ENCODE measurements at regions not wholly inside any gene's neighbourhood (a gene's known extent, or its start where the extent isn't known, plus 50 kb on each side); places are given as distances from the start of the nearest gene placed in this dataset.

DNA sequence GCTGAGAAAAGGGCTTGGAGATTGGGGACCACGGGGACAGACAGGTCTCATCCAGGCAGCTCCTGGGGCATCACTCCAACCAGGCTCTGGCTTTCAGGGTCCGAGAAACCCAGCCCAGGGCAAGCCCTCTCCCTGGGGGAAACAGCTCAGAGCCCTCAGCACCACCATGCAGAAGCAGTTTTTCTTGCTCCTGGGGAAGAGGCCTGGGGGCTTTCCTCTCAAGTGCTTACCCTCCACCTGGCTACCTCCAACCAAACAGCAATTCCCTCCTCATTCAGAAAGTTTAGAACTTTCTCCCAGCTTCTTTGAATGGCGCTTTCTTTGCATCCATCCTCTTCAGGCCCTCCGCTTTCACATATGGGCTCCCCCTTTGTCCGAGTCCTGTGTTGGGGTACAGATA is 110.4 kb upstream of the PHACTR3 start:
- no peak for DNase-seq (ENCODE audit: low read depth in 3 of 3)

DNA sequence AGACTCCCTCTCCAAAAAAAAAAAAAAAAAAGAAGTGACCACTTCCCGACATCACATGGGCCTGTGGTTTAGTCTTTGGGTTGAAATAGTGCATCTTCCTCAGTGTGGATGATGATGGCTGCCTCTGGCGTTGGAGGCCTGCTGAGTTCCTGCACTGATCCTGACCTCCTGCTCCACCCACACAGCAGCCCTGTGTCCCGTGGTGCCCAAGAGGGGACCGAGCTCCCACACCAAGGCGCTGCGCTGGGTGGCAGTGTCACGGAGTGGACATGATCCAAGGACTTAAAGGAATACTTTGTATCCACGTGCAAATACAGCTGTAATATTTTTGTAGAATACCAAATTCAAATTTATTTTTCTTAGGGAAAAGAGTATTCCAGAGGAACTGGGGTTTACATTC is 109.2 kb upstream of the PHACTR3 start:
- DNase-seq (ENCODE audit: low read depth in 3 of 3), result no peak

DNA sequence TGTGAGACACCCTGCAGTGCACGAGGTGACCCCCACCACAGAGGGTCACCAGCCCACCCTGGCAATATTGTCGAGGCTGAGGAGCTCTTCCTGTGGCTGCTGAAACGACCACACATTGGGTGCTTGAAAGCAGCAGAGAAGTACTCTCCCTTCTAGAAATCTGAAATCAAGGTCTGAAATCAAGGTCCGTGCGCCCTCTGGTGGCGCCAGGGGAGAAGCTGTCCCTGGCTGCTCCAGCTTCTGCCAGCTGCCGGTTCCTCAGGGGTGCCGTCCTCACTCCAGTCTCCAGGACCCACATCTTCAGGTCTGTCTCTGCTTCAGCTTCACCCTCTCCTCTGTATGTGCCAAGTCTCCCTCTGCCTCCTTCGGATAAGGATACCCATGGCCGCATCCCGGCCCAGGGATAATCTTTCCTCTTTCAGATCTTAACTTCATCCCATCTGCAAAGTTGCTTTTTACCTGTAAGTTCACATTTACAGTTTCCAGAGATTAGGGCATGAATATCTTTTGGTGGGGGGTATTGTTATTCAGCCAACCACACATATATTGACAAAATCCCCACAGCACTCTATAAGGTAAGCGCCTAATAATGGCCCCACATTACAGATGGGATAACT is 108.3 kb upstream of the PHACTR3 start:
- peak; percentile 30 to 44 (median 39) for DNase-seq (ENCODE audit: low read depth in 3 of 3)

DNA sequence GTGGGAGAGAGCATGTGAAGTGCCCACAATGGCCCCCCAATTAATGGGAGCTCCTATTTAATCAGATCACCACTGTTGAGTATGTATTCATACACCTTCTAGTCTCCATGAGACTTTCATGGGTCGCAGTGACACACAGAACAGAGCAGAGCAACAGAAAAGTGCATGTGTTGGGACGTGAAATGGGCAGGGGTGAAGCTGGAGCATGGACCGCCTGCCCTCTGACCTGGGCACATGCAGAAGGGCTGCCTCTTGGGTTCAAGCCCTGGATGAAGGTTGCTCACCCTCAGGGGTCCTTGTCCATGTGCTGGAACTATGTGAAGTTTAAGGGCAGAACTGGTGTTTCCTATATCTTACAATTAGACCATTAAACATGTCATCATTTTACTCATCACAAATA is 106.0 kb upstream of the PHACTR3 start:
- no peak for DNase-seq (ENCODE audit: low read depth in 3 of 3)

DNA sequence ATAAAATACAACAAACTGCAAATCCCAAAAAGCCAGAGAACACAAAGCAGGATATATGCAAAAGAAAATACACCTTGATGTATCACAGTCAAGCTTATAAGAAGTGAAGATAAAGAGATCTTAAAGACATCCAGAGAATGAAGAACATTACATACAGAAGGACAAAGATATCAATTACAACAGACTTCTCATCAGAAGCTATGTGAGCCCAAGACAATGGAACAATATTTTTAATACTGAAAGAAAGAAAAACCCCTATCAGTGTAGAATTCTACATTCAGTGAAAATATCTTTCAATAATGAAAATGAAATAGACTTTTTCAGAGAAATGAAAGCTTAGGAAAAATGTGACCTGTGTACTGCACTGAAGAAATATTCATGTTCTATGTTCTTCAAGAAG is 104.5 kb upstream of the PHACTR3 start:
- no peak for DNase-seq (ENCODE audit: low read depth in 3 of 3)

DNA sequence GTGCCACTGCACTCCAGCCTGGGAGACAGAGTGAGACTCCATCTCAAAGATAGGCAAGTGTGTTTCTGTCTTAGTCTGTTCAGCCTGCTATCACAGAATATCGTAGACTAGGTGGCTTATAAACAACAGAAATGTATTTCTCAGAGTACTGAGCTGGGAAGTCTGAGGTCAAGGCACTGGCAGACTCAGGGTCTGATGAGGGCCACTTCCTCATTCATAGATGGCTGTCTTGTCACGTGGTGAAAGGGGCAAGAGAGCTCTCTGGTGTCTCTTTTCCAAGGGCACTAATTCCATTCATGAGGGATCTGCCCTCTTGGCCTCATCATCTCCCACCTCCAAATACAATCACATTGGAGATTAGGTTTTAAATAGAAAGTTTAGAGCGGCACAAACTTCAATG is 95.6 kb upstream of the PHACTR3 start:
- no peak for DNase-seq (ENCODE audit: low read depth in 3 of 3)

DNA sequence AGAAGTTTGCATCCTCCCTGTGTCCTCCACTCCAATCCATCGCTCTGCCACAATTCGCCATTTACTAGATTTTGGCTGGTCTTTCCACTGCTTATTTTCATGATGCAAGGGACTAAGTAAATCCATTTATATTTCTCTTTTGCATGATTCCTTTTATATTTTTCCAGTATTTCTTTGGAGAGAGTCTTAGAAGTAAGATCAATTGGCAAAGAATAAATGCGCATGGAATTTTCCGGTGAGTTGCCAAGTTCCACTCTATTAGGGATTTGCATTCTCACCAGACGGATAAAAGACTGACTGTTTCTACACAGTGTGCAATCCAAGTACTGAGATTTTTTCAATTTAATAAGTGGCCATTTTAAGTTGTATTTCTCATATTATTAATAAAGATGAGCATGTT is 91.7 kb upstream of the PHACTR3 start:
- no peak for DNase-seq (ENCODE audit: low read depth in 3 of 3)

DNA sequence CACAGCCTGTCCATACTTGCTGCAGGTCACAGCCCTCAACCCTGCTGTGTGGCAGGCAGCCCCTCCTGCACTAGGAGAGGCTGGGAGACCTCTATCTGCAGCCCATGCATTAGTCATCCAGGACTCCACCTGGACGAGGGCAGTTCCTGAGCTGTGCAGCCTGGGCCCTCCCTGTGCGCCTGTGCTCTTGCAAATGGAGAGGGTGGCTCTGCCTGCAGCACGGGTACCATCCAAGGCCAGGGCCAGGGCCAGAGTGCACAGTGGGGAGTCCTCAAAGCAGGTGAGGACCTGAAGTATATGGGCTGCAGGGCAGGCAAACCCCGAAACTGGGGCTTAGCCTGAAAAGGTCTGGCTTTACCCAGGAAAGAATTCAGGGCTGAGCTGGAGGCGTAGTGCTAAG is 89.8 kb upstream of the PHACTR3 start:
- DNase-seq (ENCODE audit: low read depth in 3 of 3), result no peak

DNA sequence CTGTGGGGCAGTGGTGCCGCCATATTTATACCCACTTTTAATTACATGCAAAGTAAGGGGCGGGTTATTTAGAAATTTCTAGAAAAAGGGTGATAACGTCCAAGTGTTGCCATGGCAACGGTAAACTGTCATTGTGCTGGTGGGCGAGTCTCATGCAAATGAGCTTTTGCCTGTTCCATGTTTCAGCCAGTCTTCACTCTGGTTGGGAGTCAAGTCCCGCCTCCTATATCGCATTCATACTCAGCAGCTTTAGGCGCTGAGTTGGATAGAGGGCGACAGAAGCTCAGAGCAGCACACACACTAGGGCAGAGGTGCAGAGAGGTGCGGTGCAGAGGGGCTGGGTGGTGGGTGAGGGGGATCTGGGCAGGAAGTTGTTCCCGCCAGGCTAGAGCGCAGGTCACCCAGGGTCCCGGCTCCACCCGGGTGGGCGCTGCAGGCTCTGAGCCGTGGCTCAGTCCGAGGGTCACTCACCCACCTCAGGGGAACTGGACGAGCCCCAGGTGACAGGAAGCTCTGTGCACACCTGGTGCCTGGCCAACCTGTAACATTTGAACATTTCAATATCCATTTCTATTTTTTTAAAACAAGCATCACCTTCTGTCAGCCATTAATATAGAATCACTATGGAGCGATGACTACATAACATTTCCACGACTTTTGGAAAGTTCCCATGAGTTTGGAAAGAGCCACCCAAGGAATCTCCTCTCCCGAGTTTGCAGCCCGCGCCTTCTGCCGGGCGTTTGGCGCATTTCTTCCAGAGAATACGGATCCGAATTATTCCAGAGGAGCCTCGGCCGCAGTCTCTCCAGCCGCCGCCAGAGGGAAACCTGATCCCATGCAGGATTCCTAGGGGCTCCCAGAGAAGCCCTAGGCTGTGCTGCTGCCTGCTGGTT is 89.1 kb upstream of the PHACTR3 start:
- DNase-seq (ENCODE audit: low read depth in 3 of 3), result no peak

DNA sequence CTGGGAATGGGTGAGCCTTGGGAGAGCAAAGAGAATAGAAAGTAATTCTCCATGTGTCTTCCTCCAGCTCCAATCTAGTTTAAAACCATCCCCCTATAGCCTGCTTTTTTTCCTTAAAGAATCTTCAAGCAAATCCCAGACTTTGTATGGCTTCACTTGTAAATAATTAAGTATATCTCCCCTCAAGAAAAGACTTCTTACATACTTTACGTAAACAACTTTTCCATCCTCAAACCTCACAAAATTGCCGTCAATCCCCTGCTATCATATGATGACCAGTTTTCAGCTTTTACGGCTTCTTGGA is 88.5 kb upstream of the PHACTR3 start:
- DNase-seq (ENCODE audit: low read depth in 3 of 3), result no peak

DNA sequence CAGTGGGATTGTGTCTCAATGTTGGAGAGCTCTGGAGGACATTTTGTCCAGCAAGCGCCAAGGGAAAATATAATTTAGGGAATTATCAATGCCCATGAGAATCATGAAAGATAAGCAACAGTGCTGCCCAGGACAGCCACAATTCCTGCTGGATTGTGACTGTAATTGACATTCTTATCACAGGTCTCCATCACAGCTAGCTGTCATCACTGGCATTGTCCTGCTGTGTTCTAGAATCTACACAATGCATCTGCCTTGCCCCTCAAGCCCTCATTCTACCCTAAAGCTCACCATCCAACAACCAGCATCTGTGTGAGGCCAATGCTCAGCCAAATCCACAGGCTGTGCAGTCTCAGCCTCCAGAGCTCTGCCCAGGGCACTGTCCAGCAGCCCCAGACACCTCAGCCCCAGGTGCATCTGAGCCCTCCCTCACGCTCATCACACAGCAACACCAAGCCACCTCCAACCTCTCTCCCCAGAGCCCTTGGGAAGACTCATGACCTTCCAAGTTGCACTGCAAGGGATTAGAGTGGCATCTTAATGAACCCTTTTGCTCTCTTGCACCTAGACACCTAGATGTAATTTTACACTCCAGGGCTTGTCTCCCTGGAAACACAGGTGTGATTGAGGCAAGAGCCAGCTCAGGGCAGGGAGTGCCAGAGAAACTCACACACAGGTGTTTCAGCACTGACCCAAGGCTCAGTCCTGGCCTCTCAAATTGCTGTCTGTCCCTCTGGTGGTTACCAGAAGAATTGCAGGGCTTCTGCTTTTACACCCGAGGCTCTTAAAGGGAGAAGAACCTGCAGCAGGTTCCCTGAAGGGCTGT is 85.2 kb upstream of the PHACTR3 start:
- DNase-seq (ENCODE audit: low read depth in 3 of 3), result no peak

DNA sequence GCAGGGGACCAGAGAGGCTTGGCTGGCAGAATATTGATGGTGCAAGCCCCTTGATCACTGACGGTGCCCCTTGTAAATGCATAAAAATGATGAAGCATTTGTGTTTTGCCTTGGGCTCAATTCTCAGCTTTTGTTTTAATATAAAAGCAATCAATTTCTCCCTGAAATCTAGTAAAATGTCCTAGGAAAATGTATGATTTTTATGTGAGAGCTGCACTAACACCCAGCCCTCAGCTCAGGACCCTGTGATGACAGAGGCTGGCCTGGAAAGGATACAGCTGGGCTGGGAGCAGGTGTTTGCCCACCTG is 84.7 kb upstream of the PHACTR3 start:
- no peak for DNase-seq (ENCODE audit: low read depth in 3 of 3)

DNA sequence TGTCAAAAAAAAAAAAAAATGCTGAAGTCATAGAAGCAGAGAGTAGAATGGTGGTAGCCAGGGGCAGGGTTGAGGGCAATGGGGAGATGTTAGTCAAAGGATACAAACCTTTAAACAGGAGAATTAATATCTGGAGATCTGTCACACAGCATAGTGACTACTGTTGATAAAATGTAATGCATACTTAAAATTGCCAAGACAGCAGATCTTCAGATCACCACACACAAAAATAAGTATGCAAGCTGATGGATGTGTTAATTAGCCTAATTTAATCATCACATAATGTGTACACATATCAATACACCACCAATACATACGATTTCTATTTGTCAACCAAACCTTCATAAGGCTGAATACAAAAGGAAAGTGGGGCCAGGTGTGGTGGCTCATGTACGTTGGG is 83.5 kb upstream of the PHACTR3 start:
- DNase-seq (ENCODE audit: low read depth in 3 of 3), result no peak

DNA sequence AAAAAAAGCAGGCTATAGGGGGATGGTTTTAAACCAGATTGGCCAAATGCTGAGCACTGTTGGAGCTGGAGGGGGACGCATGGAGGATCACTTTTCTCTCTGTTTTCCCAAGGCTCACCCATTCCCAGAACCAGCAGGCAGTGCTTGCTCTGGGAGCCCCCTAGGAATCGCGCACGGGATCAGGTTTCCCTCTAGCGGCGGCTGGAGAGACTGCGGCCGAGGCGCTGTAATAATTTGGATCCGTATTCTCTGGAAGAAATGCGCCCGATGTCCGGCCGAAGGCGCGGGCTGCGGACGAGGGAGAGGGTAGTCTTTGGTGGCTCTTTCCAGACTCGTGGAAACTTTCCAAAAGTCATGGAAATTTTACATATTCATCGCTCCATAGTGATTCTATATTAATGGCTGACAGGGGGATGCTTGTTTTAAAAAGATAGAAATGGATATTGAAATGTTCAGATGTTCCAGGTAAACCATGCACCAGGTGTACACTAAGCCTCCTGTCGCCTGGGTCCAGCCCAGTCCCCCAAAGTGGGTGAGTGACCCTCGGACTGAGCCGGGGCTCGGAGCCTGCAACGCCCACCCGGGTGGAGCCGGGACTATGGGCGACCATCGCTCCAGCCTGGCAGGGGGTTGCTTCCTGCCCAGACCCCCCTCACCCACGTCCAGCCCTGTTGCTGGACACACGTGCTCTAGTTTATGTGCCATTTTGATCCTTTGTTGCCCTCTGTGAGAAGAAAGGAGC is 78.7 kb upstream of the PHACTR3 start:
- DNase-seq (ENCODE audit: low read depth in 3 of 3), result no peak

DNA sequence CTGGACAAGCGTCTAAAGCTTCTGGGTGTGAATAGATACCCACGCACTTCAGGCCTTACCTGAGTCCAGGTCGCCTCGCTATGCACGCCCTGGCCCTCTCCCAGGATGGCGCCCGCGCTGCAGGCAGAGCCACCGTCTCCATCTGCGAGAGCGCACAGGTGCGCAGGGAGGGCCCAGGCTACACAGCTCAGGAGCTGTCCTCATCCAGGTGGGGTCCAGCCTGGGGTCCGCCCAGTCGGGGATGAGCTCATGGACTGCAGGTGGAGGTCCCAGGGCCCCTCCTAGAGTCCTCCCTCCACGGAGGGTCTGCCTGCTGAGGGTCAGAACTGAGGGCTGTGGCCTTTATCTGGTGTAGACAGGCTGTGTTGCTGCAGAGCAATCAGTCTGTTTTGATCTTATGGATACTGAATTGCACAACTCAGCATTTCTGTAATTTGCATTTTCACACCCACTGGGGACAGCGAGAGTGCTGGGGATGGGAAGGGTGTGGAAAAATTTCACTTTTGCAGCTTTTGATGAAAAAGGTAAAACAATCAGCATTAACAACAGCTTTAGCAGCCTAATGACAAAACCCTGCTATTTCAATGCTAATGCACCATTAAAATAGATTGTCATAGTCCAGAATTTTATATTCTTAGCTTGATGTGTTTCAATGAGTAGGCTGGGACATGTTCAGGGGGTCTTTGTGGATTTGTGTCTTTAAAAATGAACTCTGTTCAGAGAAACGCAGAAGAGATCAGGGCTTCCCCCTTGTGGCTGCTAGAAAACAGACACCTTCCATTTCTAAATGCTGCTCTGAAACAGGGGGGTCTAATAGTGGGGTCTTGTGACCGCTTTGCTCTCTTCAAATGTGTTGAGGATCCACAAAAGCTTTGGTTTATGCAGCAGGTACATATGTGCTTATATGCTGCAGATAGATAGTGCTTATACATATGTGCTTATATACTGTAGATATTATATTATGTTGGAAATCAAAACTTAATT is 77.8 kb upstream of the PHACTR3 start:
- no peak for DNase-seq (ENCODE audit: low read depth in 3 of 3)

DNA sequence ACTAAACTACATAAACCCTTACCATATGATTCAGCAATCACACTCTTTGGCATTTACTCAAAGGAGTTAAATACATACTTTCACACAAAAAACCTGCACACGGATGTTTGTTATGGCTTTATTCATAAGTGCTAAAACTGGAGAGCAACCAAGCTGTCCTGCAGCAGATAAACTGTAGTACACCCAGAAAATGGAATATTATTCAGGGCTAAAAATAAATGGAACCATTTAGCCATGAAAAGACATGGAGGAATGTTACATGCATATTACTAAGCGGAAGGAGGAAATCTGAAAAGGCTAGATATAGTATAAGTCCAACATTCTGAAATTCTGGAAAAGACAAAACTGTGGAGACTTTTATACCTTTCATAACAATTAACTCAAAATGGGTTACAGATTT is 73.6 kb upstream of the PHACTR3 start:
- DNase-seq (ENCODE audit: low read depth in 3 of 3), result no peak

DNA sequence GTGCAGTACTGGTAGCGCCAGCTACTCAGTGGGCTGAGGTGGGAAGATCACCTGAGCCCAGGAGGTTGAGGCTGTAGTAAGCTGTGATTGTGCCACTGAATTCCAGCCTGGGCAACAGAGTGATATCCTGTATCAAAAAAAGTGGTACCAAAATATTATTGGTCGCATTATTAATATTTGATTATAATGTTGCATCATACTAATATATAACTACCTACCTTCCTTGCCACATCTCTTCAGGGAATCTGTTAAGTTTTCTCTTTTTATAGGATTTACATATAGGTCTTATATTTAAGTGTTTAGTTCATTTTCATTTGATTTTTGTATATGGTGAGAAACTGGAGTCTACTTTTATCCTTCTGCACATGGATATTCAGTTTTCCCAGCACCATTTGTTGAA is 66.3 kb upstream of the PHACTR3 start:
- DNase-seq (ENCODE audit: low read depth in 3 of 3), result no peak

DNA sequence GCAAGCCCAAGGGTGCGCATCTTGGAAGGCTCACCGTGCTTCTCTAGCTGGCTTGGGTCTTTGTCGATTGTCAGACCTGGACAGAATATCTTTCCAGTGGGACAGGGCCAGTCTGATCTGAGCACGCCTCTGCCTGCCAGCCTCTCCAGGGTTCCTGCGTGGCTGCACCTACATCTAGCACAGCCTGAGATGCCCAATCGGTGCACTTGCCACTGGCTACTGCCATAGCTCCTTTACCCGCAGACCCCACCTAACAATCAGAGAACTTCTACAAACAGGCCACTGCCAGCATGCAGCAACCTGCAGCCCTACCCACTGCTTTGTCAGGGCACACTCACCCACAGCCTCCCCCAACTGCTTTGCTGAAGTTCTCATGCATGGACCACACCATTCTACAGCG is 56.7 kb upstream of the PHACTR3 start:
- no peak for DNase-seq (ENCODE audit: low read depth in 3 of 3)

Data from stimulated activated CD4-positive, alpha-beta T cell treated with anti-CD3 and anti-CD28 coated beads, TNF-alpha, amount 100 ng/mL, for 4 hours (primary cell).